Immature natural killer cell (primary cell): ENCODE measurements at regions not wholly inside any gene's neighbourhood (a gene's known extent, or its start where the extent isn't known, plus 50 kb on each side); places are given as distances from the start of the nearest gene placed in this dataset.

ENCODE experiments used
- DNase-seq, 3 donors: peaks; one replicate each; pipeline ENCODE4 v3.0.0; 2022; ENCODE audit warnings: mixed read lengths in 1 of 3
- H3K27ac Mint-ChIP-seq, 6 donors: one replicate each; pipeline ENCODE4 v1.8.0; 2020; ENCODE audit warnings: mixed read lengths in 6 of 6, mild to moderate bottlenecking in 5 of 6, inconsistent platforms in 4 of 6, moderate library complexity in 3 of 6
- H3K27me3 Mint-ChIP-seq, 3 donors: one replicate each; pipeline ENCODE4 v1.8.0; 2020 to 2021; ENCODE audit warnings: low read depth in 3 of 3, mild to moderate bottlenecking in 3 of 3, mixed read lengths in 3 of 3, moderate library complexity in 3 of 3, inconsistent platforms in 1 of 3
- H3K36me3 Mint-ChIP-seq, 3 donors: one replicate each; pipeline ENCODE4 v1.8.0; 2020; ENCODE audit warnings: mixed read lengths in 3 of 3, inconsistent platforms in 2 of 3, mild to moderate bottlenecking in 2 of 3
- H3K4me1 Mint-ChIP-seq, 2 donors: one replicate each; pipeline ENCODE4 v1.8.0; 2020; ENCODE audit warnings: inconsistent platforms in 2 of 2, mild to moderate bottlenecking in 2 of 2, mixed read lengths in 2 of 2, moderate library complexity in 1 of 2
- H3K4me3 Mint-ChIP-seq, 5 donors: one replicate each; pipeline ENCODE4 v1.8.0; 2020; ENCODE audit warnings: mild to moderate bottlenecking in 5 of 5, mixed read lengths in 5 of 5, inconsistent platforms in 3 of 5, moderate library complexity in 3 of 5
- H3K9me3 Mint-ChIP-seq, 6 donors: one replicate each; pipeline ENCODE4 v1.8.0; 2020; ENCODE audit warnings: mild to moderate bottlenecking in 6 of 6, mixed read lengths in 6 of 6, inconsistent platforms in 4 of 6, moderate library complexity in 3 of 6

DNA sequence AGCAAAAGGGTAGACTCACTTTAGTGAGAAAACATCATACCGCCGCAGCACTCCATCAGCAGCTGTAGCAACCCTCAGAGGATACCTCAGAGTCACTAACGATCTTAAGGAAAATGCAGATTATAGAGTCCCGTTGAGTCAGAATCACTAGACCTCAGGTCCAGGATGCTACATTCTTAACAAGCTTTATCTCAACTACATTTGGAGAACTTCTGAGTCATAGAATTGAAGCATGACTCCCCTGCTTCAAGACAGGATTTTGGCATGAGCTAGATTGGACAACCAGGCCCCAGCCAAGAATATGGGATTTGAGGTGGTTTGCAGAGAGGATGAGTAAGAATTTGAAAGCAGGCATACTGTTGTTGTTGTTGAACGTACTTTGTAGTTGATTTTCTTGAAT is 118.9 kb upstream of the UBL3 start:
- peaks cover 0 to 2% (median 0%) of the 10 kb centered on the region in 6 donors for H3K9me3 Mint-ChIP-seq
- no peak overlapping the region for H3K27ac Mint-ChIP-seq
- H3K36me3 Mint-ChIP-seq: peaks cover 0 to 7% (median 0%) of the 10 kb centered on the region in 3 donors
- peaks cover 0 to 2% (median 1%) of the 10 kb centered on the region in 3 donors for H3K27me3 Mint-ChIP-seq
- DNase-seq: no peak
- no peak overlapping the region for H3K4me3 Mint-ChIP-seq
- H3K4me1 Mint-ChIP-seq: no peaks in the 10 kb centered on the region

DNA sequence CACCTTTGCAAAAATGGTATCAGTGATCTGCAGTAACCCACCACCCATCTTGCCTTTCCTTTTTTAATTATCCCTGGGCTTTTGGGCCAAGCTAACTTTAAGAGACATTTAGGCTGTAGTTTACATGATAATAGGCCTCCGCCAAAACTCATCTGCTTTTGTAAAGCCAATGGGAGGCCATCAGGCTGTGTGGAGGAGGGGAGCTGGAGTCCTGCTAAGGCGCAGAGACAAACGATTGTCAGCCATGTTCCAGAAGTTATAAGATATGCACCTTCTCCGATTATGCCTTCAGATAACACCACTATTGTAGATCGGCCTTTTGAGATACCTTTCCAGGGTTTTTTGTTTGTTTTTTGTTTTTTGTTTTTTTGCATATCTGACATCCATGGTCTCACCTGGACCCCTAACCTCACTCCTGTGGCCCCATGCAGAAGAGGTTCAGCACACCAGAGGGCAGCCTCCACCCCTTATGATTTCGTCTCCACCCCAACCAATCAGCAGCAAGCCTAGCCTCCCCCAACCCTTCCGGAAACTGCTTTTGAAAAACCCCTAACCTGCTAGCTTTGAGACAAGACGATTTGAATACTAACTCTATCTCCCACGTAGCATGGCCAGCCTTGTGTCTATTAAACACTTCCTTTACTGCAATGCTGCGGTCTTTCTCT is 113.9 kb upstream of the UBL3 start:
- H3K4me1 Mint-ChIP-seq: no peaks in the 10 kb centered on the region
- H3K4me3 Mint-ChIP-seq: no peak overlapping the region
- H3K27me3 Mint-ChIP-seq: peaks cover under 1 to 2% (median 2%) of the 10 kb centered on the region in 3 donors
- H3K27ac Mint-ChIP-seq: no peak overlapping the region
- DNase-seq: no peak
- H3K36me3 Mint-ChIP-seq: peaks cover 0 to 7% (median 0%) of the 10 kb centered on the region in 3 donors
- peaks cover 0 to 2% (median 0%) of the 10 kb centered on the region in 6 donors for H3K9me3 Mint-ChIP-seq

DNA sequence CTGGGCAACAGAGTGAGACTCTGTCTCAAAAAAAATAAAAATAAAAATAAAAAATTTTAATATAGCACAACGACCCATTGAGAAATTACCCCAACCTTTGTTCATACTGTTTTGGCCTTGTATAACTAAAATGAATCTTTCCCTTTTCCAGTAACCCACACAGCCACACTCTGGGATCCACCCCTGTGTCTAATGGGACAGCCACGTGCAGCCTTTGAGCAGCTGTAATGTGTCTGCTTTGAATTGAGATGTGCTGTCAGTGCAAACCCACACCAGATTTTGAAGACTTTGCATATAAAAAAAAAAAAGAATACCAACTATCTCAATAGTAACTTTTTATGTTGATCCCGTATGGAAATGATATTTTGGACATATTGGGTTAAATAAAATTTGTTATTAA is 112.7 kb upstream of the UBL3 start:
- Mint-ChIP-seq H3K27ac (no peak overlapping the region), H3K36me3 (peaks cover 0 to 3% (median 0%) of the 10 kb centered on the region in 3 donors), H3K4me1 (no peaks in the 10 kb centered on the region), H3K27me3 (peaks cover 0 to 2% (median 2%) of the 10 kb centered on the region in 3 donors), H3K4me3 (no peak overlapping the region), H3K9me3 (peaks cover 0 to 2% (median 0%) of the 10 kb centered on the region in 6 donors)
- no peak for DNase-seq

- no peak for DNase-seq
- Mint-ChIP-seq H3K27me3 (peaks cover 0 to 2% (median 2%) of the 10 kb centered on the region in 3 donors), H3K4me3 (no peak overlapping the region), H3K9me3 (no peaks in the 10 kb centered on the region), H3K4me1 (no peaks in the 10 kb centered on the region), H3K36me3 (no peaks in the 10 kb centered on the region), H3K27ac (no peak overlapping the region)
These were observed 110.7 kb upstream of the UBL3 start for GRCh38 chr13:29961036-29961670.

DNA sequence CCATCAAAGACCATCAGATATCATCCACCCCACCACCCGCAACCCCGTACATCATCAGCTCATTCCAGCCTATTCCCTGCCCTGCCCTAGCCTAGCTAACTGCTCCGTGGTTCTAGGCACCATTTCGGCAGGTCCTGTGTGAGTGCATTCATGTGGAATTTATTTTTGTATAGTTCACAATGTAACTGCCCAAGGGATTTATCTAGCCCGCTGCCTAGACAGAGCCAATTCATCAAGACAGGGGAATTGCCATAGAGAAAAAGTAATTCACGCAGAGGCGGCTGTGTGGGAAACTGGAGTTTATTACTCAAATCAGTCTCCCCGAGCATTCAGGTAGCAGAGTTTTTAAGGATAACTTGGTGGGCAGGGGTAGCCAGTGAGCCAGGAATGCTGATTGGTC is 109.2 kb upstream of the UBL3 start:
- Mint-ChIP-seq H3K9me3 (no peaks in the 10 kb centered on the region), H3K27me3 (peaks cover 0 to 2% (median 0%) of the 10 kb centered on the region in 3 donors), H3K36me3 (no peaks in the 10 kb centered on the region), H3K4me1 (peaks cover 2 to 7% of the 10 kb centered on the region in 2 donors), H3K4me3 (no peak overlapping the region), H3K27ac (no peak overlapping the region)
- no peak for DNase-seq

GRCh38 chr13:29959086-29959485 is 108.7 kb upstream of the UBL3 start:
- Mint-ChIP-seq H3K36me3 (no peaks in the 10 kb centered on the region), H3K9me3 (no peaks in the 10 kb centered on the region), H3K4me1 (peaks cover 7 to 12% of the 10 kb centered on the region in 2 donors), H3K27me3 (peaks cover 0 to 5% (median 3%) of the 10 kb centered on the region in 3 donors), H3K4me3 (no peak overlapping the region), H3K27ac (no peak overlapping the region)
- no peak for DNase-seq

- peaks cover 13 to 18% of the 10 kb centered on the region in 2 donors for H3K4me1 Mint-ChIP-seq
- H3K4me3 Mint-ChIP-seq: no peak overlapping the region
- no peak for DNase-seq
- H3K9me3 Mint-ChIP-seq: no peaks in the 10 kb centered on the region
- peaks cover 0 to 4% (median 3%) of the 10 kb centered on the region in 3 donors for H3K27me3 Mint-ChIP-seq
- no peak overlapping the region for H3K27ac Mint-ChIP-seq
- no peaks in the 10 kb centered on the region for H3K36me3 Mint-ChIP-seq
These were observed 108.1 kb upstream of the UBL3 start for GRCh38 chr13:29958476-29958875.

DNA sequence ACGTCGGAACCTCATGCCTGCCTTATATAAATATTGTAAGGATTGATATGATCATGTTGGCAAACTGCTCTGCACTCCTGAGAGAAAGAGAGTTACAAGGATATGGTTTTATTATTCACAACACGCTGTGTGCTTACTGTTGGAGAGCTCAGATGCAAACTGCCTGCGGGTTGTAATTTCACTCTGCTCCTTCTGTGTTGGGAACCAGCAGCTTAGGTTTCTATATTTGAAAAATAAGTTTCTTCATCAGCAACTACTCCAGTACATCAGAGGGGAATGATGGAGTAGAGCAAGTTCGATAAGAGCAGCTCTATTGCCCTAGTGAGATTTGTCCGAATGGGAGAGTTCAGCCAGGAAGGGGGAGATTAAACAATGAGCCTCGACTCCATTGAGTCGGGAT is 106.9 kb upstream of the UBL3 start:
- Mint-ChIP-seq H3K36me3 (no peaks in the 10 kb centered on the region), H3K9me3 (no peaks in the 10 kb centered on the region), H3K27me3 (peaks cover 0 to 3% (median 3%) of the 10 kb centered on the region in 3 donors), H3K4me1 (peaks cover 15 to 20% of the 10 kb centered on the region in 2 donors), H3K27ac (no peak overlapping the region), H3K4me3 (no peak overlapping the region)
- no peak for DNase-seq

DNA sequence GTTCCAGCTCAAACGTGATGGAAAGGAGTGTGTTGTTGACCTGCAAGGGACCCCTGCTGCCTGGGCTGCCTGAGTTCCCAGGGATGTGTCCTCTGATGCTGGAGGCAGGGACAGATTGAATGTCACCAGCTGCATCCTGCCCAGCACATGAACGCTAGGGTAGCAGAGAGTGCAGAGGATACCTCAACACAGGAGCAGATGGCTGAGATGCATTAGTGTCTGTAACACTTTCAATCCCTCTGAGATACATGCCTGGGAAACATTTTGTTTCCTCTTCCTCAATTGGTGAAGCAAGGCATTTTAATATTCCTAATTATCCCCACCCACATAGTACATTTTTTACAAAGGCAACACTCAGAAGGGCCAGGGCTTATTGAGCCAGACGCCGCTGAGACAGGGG is 106.4 kb upstream of the UBL3 start:
- DNase-seq: no peak
- Mint-ChIP-seq H3K27ac (no peak overlapping the region), H3K4me1 (peaks cover 15 to 20% of the 10 kb centered on the region in 2 donors), H3K36me3 (no peaks in the 10 kb centered on the region), H3K9me3 (no peaks in the 10 kb centered on the region), H3K4me3 (no peak overlapping the region), H3K27me3 (peaks cover 0 to 3% (median 3%) of the 10 kb centered on the region in 3 donors)

DNA sequence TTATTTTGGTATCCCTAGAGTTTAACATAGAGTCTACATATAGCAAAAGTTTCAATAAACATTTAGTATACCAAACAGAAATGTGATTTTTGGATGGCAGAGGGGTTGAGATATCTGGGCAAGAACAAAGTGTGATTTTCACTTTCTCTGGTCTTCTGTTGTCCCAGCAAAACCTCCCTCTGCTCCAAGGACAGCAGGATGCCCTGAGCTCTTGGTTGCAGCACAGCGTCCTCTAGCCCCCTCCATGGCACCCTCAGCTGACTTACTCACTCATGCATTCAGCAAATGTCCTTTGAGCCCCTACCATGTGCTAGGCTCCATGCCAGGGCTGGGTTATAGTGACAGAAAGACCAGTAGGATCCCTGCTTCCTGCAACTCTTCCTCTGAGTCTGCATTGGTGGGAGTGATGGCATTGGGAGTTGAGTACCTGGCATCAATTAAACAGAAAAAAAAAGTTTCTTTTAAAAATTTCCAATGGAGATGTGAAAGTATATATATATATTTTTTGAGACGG is 104.8 kb upstream of the UBL3 start:
- no peaks in the 10 kb centered on the region for H3K9me3 Mint-ChIP-seq
- H3K4me1 Mint-ChIP-seq: peaks cover 15 to 20% of the 10 kb centered on the region in 2 donors
- no peaks in the 10 kb centered on the region for H3K36me3 Mint-ChIP-seq
- peaks cover 0 to 3% (median 3%) of the 10 kb centered on the region in 3 donors for H3K27me3 Mint-ChIP-seq
- peak overlapping the region in 2 of 5 donors; percentile 11 to 41 for H3K4me3 Mint-ChIP-seq
- DNase-seq: no peak
- H3K27ac Mint-ChIP-seq: no peak overlapping the region

DNA sequence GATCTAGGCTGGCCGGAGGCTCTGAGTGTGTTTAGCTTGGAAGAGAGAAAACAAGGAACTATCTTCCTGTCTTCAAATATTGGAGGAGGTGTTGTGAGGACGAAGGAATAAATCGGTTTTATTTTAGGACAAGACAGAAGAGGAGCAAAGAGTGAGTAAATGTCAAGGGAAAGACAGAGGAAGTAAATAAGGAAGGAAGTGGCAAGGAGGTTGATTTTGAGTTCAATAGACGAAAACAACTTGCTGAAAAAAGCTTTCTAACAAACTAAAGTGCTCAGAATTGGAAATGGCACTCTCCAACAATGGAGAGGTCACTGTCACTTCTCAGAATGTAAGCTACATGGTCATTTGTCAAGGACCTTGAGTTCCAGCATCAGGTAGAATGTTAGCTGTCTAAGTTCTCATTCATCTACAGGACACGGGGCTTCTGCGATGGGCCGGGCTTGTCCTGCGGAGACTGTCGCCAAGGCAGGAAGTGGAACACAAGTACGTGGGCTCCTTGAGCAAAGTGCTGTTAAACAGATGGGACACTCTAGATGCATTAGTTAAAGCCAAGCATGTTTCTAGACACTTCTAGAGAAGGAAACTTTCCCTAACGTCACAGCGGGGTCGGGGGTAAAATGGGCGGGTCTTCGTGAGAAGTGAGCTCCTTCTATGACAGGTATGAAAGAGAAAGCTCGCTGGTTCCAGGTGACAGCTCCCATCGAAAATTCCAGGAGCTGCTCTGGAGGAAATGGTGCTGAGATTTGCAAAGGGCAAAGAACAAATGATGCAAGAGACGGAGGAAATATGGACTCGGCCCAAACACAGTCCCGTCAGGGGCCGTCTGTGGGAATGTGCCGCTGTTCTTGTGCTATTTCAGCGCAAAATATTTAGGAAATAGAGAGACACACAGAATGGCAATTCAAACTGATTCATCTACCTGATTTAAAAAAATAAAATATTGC is 103.9 kb upstream of the UBL3 start:
- DNase-seq: peak in 1 of 3 donors; percentile 13
- Mint-ChIP-seq H3K4me1 (peaks cover 15 to 20% of the 10 kb centered on the region in 2 donors), H3K4me3 (peak overlapping the region; percentile 50 to 81 (median 73)), H3K9me3 (no peaks in the 10 kb centered on the region), H3K27ac (peak overlapping the region in 3 of 6 donors; percentile 17 to 63 (median 20)), H3K27me3 (peaks cover 0 to 5% (median 3%) of the 10 kb centered on the region in 3 donors), H3K36me3 (no peaks in the 10 kb centered on the region)

DNA sequence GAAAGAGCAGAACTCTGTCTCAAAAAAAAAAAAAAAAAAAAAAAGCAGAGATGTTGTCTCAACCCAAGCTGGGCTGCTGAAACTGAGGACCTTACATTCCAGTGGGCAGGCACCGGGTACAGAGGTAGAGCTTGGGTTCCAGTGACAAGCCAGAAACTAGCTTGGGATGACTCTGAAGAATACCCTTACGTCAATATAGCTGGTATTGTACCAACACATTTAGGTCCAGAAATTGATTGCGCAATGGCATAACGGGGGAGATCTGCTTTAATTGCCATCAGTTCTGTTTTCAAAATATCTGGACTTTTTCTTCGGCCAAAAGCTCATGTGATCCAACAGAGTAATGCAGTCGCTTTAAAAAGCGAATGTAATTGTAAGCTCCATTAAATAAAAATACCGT is 103.1 kb upstream of the UBL3 start:
- Mint-ChIP-seq H3K27ac (peak overlapping the region in 1 of 6 donors; percentile 20), H3K27me3 (peaks cover 2 to 5% (median 3%) of the 10 kb centered on the region in 3 donors), H3K4me1 (peaks cover 15 to 20% of the 10 kb centered on the region in 2 donors), H3K4me3 (peak overlapping the region in 4 of 5 donors; percentile 50 to 81 (median 74)), H3K9me3 (no peaks in the 10 kb centered on the region), H3K36me3 (no peaks in the 10 kb centered on the region)
- DNase-seq: no peak

- H3K4me3 Mint-ChIP-seq: no peak overlapping the region
- H3K4me1 Mint-ChIP-seq: peaks cover 15 to 20% of the 10 kb centered on the region in 2 donors
- no peak overlapping the region for H3K27ac Mint-ChIP-seq
- no peaks in the 10 kb centered on the region for H3K9me3 Mint-ChIP-seq
- DNase-seq: no peak
- no peaks in the 10 kb centered on the region for H3K36me3 Mint-ChIP-seq
- peaks cover 2 to 6% (median 3%) of the 10 kb centered on the region in 3 donors for H3K27me3 Mint-ChIP-seq
These were observed 101.8 kb upstream of the UBL3 start for GRCh38 chr13:29952245-29952644.
